Endothelial cell of hepatic sinusoid (primary cell): ENCODE measurements at regions not wholly inside any gene's neighbourhood (a gene's known extent, or its start where the extent isn't known, plus 50 kb on each side); places are given as distances from the start of the nearest gene placed in this dataset.

Experiments used
- in situ Hi-C: cut with HindIII; loops from 2 replicates; pipeline ENCODE4 v1.10.0; 2017; ENCODE audit warnings: low sequenced_read_pairs

DNA sequence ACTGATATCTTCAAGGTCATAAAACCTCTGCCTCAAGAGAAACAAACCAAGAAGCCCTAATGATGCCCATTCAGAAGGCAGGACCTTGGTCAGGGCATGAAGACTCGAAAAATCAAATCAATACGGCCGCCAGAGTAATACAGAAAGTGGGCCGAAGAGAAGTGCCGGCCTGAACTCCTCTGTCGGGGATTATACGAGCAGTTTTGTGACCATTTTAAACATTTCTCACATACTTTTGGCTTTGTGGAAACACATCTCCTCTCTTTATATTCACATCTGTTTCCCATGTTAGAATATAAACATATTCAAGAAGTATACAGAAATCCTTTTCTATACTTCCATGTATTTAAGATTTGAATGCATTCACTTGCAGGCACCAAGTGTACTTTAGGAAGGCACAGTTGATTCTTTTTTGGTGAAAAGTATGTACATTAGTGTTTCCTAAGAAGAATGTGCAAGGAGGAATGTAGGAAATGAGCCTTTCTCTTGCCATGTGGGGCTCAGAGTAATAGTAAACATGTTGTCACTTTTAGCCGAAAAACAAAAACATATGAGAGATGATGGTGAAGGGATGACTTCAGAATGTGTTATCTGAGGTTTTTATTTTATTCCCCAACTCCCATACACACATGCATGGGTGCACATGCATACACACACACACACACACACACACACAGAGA, 707.9 kb upstream of the ID2 start:
- in situ Hi-C loops, result no loop called here

DNA sequence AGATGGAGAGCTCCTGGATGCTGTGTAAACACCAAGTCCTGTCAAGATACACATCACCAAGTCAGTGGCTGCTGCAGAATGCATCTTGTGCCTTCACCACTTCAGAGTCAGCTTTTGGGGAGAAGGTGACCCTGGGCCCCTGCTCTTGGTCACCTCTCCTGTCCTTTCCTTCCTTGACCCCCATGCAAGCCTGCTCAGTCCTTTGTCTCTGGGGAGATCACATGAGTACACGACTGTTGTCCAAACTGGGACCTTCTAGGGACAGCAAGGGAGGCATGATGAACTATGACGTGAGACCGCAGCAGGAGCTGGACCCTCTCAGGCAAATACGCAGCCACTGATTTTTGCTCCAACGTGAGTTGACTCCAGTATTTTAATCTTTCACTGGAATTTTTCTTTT, 706.9 kb upstream of the ID2 start:
- in situ Hi-C loops, result no loop called here

DNA sequence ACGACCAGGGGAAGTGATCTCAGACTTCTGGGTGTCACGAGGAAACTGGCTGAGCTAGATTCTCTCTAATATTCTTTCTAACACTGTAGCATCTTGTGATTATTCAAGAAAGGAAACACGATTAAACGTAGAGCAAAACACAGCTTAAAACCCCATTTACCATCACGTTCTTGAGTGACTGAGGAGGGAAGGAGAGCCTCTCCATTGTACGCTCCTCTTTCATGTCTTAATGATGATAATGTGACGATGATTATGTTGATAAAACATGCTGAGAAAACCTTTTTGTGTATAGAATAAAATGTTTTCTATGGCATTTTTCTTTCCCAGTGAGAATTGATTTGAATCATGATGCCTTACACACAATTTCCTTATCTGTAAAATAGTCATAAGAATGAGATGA, 705.6 kb upstream of the ID2 start:
- in situ Hi-C loops, result no loop called here

DNA sequence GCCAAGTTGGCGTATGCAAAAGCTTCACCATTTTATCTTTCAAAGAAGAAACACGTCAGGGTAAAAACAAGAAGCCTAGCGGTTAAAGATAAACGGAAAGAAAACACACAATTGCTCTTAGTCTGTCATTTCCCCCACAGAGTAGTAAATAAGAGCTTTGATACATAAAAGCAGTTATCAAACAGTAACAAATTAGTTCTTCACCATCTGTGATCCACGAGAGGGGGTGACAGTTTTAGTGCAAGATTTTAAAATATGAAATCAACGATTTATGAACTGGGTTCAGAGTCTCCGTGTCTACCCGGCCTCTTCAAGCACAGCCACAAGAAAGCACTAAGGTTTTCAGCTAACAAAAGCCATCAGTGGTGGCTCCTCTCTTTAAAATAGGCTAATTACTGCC, 703.9 kb upstream of the ID2 start:
- in situ Hi-C loops, result no loop called here

DNA sequence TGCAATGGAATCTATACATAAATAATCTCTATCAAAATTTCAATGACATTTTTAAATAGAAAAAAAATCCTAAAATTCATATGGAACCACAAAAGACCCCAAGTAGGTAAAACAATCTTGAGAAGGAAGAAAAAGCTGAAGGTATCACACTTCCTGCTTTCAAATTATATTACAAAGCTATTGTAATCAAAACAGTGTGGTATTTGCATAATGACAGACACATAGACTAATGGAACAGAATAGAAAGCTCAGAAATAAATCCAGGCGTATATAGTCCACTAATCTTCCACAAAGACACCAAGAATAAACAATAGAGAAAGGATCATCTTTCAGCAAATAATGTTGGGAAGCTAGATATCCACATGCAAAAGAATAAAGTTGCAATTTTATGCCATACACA, 699.8 kb upstream of the ID2 start:
- in situ Hi-C loops, result loop anchor here (5.0 kb wide), 1 partner anchor 40 kb away; no protein-coding TSS in a partner anchor

DNA sequence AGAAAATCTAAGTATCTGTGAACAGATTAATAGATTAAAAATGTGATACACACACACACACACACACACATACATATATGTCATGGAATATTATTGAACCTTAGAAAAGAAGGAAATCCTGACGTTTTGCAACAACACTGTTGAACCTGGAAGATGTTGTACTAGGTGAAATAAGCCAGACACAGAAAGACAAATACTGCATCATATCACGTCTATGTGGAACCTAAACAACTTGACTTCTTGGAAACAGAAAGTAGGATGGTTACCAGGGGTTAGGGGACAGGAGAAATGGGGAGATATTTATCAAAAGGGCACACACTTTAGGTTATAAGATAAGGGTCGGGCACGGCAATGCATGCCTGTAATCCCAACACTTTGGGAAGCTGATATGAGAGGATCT, 698.4 kb upstream of the ID2 start:
- in situ Hi-C loops, result loop anchor here (5.0 kb wide), 1 partner anchor 41 kb away; no protein-coding TSS in a partner anchor

DNA sequence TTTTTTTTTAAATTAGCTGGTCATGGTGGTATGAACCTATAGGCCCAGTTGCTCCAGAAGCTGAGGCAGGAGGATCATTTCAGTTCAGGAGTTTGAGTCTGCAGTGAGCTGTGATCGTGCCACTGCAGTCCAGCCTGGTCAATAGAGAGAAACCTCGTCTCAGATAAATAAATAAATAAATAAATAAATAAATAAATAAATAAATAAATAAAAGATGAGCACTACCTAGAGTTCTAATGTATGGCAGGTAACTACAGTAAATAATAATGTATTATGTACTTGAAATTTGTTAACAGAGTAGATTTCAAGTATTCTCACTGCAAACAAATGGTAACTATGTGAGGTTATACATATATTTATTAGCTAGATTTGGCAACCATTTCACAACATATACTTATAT, 697.9 kb upstream of the ID2 start:
- in situ Hi-C loops, result loop anchor here (5.0 kb wide), 1 partner anchor 42 kb away; no protein-coding TSS in a partner anchor

DNA sequence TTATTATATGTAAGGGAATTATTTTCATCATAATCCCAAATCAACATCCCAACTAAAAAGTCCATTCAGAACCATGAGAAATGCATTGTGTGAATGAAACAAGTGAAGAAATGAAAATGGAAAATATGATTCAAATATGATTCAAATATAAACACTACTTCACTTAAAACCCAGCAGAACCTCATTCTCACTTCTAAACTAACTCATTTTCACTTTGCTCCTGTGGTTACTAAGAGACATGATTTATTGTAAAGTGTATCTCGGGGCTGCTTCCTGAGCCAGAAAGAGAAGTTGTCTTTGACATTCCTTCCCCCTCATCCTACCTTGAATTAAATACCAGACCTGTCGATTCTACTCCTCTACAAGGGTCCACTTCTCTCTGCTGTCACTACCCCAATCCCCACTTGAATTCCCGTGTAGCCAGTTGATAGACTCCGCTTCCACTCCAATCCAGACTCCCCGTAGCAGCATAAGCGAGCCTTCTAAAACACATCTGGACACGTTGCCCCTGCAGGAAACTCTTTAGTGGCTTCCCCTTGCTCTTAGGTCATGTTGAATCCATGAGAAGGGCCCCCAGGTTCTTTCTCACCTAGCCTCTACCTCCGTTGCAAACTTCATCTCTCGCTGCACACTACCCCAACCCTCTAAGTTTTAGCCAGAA, 697.0 kb upstream of the ID2 start:
- in situ Hi-C loops, result loop anchor here (5.0 kb wide), 1 partner anchor 43 kb away; no protein-coding TSS in a partner anchor

DNA sequence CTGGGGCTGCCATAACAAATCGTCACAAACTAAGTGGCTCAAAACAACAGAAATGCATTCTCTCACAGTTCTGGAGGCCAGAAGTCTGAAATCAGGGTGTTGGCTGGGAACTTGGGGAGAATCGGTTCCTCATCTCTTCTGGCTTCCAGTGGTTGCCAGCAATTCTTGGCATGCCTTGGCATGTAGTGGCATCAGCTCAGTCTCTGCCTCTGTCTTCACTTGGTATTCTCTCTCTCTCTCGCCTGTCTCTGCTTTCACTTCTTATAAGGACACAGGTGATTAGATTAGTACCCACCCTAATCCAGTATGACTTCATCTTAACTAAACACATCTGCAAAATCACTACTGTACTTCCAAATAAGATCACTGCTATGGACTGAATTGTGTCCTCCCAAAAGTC, 695.4 kb upstream of the ID2 start:
- in situ Hi-C loops, result no loop called here

DNA sequence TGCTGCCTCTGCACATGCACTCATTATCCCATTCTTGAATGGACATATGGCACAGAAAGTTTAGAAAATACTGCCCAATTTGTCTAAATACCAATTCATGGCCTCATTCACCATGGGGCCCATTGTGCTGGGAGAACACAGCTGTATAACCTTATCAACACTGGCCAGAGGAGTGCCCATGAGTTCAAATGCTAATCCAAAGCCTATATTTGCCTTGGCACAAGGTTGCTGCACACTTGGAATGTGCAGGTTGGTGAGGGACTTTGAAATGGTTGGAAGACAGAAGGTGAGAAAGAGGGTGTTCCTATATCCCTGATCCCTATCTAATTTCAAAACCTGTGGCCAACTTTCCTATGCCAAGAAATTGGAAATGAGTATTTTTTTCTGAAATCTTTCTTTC, 693.9 kb upstream of the ID2 start:
- in situ Hi-C loops, result no loop called here

DNA sequence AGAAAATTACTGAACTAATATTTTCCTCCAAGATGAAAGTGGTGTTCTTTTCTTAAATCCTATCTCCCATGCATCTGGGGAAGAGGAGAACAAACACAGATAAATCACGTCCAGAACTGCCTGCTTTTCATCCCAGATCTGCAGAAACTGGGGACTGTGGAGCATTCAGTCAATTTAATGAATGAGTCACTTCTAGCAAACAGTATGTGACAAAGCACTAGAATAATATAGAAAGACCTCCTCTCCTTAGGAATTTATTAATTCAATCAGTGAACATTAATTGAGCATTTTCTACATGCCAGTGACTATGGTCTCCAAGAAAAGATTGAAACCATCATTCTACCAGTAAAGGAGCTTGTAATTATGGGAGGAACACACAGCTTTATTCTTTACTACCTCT, 693.4 kb upstream of the ID2 start:
- in situ Hi-C loops, result no loop called here

DNA sequence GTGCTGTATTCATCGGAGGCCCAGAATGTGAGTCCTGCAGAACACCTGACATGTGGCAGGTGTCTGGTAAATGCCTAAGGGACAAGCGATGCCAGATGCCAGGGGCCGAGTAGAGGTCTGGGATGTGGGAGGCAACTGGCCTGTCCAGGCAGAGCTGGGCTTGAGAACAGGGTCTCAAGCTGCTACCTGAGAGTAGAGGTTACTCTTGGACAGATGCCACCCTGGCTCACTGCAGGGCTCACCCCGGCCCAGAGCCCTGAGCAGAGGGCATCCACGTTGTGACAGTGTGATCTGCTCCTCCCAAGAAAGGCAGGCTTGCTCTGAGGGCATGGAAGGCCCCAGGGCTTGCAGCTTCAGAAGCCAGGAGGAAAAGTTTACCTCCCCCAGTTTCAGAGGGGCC, 692.0 kb upstream of the ID2 start:
- in situ Hi-C loops, result no loop called here

DNA sequence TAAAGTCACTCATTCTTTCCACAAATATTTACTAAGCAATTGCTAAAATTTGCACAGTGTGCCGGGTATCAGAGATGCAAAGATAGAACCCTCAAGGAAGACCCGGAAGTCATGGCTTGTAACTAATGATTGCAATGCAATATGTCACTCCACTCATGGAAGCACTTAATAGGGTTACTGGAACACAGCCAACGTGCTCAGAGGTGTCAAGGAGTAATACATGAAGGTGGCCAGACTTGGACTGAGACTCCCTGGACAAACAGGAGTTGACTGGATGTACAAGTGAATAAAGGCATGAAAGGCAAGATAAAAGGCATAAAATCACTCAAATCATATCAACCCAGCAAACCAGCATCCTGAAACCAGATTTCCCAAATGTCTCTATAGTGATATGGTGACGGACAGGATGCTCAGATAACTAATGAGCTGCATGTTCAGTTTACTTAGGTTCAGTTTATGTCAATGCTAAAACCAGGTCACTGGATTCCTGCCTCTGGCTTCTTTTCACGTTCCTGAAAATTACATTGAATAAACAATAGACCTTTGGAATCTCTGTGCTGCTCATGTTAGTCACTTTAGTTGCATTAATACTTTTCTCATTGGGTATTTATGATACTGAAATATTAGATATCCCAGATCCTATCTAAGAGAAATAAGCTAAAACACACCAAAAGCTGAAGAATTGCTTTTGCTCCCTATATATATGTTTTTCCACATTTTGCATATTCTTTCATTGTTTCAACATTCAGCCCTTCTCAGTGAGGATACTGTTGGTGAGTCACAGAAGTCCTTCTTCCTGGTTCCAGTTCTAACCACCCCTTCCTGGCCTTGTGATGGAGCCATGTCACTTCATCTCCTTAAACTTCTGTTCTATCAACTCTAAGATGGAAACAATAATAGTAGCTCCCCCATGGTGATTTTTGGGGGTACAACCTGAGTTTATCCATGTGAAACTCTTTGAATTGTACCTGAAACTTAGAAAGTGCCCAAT, 688.9 kb upstream of the ID2 start:
- in situ Hi-C loops, result no loop called here

DNA sequence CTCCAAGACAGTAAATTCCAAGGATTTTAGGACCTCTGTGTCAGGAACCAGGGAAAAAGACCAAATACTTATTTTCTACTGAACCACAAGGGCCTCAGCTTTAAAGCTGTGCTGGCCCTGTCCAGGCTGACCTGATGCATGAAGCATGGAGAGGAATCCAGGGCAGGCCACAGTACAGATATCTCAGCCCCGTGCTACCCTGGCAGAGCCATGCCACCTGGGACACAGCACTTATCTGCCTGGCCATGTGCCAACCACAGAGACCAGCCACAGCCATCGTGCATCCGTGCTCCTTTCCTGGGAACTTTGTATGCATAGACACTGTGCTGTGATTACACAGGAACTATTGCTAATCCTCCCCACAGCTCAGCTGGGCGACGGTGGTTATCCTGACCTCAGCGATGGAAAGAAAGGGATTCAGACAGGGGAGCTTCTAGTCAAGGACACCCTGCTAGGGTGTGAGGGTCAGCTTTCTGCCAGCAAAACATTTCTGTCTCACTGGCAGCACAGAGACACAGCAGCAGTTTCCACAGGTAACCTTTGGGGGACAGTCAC, 687.4 kb upstream of the ID2 start:
- in situ Hi-C loops, result no loop called here

DNA sequence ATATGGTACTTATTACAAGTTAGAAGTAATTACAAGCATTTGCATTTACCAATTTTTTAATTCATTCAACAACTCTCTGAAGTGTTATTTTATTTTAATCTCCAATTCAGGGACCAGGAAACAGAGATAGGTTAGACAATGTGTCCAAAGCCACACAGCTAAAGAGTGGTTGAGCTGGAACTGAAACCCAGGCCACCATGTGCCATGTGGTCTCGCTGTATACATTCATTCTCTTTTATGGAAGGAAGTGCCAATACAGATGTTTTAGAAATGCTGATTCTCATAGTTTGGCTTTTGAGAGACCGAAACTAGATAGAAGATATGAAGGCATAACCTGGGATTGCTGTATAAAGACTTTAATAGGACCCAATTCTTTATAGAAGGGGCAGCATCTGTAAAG, 684.6 kb upstream of the ID2 start:
- in situ Hi-C loops, result no loop called here

DNA sequence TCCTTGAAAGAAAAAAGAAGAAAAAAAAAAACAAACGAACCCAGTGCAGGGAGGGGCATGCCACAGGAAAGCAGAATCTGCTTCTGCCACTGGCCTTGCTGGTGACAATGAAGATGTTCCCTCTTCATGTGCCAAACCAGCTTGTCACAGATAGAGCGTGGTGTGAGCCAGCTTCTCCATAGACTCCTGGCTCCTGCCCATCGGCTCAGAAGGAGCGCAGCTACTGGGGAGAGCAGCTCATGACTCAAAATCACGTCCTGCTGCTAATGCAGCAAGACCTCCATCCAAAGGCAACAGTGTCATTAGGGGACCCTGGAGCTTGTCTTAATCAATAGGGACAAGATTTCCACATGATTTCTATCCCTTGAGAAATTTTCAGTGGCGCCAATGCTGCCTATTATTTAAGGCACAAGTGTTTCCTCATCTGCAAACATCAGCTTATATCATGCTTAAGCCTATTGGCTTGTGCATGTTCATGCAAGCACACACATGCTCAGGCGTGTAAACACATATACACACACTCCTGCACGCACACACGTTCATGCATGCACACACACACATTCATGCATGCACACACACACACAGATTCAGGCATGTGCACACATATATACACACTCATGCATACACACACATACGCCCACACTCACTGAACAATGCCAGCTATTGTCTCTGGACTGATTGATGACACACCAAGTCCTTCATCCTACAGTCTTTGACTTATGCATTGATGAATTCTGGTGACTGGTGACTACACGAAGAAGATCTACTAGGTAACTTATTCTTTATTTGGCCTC, 682.0 kb upstream of the ID2 start:
- in situ Hi-C loops, result no loop called here

DNA sequence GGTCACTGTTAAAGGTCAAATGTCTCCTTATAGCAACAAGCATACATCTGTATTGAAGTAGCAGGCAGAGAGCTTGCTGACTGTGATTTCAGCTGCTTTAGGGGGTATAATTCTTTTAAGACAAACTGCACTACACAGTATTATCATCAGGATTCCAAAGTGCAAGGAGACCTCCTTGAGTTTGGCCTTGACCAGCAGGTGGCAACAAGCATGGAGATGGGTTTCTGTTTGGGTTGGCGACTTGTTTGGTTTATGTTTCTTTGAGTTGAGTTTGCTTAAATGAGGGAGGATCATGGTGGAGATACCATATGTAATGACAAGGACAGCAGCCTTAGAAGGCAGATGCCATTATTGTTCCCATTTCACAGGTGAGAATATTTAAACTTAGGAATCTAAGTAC, 681.0 kb upstream of the ID2 start:
- in situ Hi-C loops, result no loop called here

DNA sequence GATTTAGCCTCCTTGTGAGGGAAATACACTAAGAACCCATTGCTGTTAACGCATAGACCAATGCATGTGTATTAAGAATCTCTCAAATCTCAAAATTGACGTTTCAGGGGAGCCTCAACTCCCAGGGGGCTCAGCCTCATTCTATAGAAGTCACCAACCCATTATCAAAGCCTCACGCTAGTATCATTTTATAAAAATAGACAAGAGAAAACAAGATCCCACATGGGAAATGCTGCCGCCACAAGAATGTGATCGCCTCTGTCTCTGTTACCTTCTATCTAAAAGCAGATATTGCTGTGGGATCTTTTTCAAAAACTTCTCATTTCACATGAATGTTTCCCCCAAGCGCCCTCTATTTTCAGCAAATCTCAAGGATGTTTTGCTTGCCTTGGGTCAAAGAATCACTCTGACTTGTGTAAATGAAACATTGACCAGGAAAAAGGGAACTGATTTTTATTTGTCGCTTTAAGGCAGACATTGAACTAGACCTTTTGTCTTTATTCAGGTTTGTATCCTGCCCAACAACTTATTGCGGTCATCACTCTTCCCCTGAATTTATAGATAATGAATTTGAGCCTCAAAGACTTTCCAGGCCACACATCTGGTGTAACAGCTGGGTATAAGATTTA, 679.0 kb upstream of the ID2 start:
- in situ Hi-C loops, result no loop called here

DNA sequence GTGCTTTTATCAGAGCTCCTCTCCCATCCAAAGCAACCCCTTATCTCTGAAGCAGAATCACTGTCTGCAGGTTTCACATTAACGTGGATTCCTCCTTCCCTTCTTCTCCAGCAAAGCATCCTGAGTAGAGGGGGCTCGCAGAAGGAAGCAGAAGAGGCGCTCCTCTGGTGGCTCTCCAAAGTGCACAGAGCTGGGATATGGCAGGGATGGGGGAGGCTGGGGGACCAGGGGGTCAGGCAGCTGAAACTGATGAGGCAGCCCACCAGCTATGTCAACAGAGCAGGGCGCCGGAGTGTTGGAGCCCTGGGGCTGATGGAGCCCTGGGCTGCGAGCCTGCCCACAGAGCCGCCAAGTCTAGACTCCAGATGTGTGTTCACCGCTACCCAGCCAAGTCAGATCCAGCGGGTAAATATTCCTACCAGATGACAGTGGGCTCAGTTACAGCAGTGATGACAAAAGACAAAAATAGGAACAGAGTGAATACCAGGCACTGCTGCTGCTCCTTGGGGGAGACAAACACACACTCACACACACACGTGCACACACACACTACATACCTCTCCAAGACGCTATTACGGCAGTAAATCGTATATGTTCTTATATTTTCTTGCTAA, 678.3 kb upstream of the ID2 start:
- in situ Hi-C loops, result no loop called here
